Keratinocyte (primary cell): ENCODE measurements at regions not wholly inside any gene's neighbourhood (a gene's known extent, or its start where the extent isn't known, plus 50 kb on each side); places are given as distances from the start of the nearest gene placed in this dataset.

Source experiments
- DNase-seq: peaks from one replicate; pipeline ENCODE4 v3.0.0-alpha.2; 2011; ENCODE audit warnings: low read depth, missing footprints, low spot score
- FAIRE-seq: peaks from 2 replicates; lab custom pipeline; 2011; peaks lifted over from hg19 to GRCh38; lab: Jason Lieb, UNC
- H2AFZ ChIP-seq: 2 replicates; pipeline ENCODE4 v1.6.0; 2012; ENCODE audit warnings: low read length, control low read depth, inconsistent platforms; ENCODE audit not compliant: control insufficient read depth
- H3K27ac ChIP-seq: 2 replicates; pipeline ENCODE4 v1.5.1; 2011; ENCODE audit warnings: low read length; ENCODE audit not compliant: control insufficient read depth, insufficient read depth
- H3K27me3 ChIP-seq: 3 replicates; pipeline ENCODE4 v1.6.0; 2011; ENCODE audit warnings: low read length; ENCODE audit not compliant: control insufficient read depth, insufficient read depth; ENCODE audit errors: extremely low read depth
- H3K36me3 ChIP-seq, 2 experiments: 2 replicates in 1 of 2; 3 replicates in 1 of 2; pipeline ENCODE4 v1.5.1; 2011; ENCODE audit warnings: low read length in 2 of 2, mild to moderate bottlenecking in 1 of 2; ENCODE audit not compliant: control insufficient read depth in 2 of 2, insufficient read depth in 2 of 2; ENCODE audit errors: extremely low read depth in 1 of 2
- H3K4me1 ChIP-seq: 3 replicates; pipeline ENCODE4 v1.5.1; 2011; ENCODE audit warnings: low read length; ENCODE audit not compliant: control insufficient read depth, insufficient read depth; ENCODE audit errors: extremely low read depth
- H3K4me2 ChIP-seq: 3 replicates; pipeline ENCODE4 v1.6.0; 2011; ENCODE audit warnings: low read depth, low read length; ENCODE audit not compliant: control insufficient read depth, insufficient read depth; ENCODE audit errors: extremely low read depth
- H3K4me3 ChIP-seq, 3 experiments: fragments of 200-600 bp in 1 of 3; sonication (generic) in 1 of 3; 2 replicates in 2 of 3; 3 replicates in 1 of 3; pipeline ENCODE4 v1.5.1; 2011 to 2016; ENCODE audit warnings: low read length in 3 of 3, mild to moderate bottlenecking in 3 of 3, control low read depth in 2 of 3, inconsistent platforms in 1 of 3, low read depth in 1 of 3, mixed read lengths in 1 of 3, mixed run types in 1 of 3, moderate library complexity in 1 of 3; ENCODE audit not compliant: control insufficient read depth in 2 of 3, insufficient read depth in 2 of 3; ENCODE audit errors: extremely low read depth in 1 of 3
- H3K79me2 ChIP-seq: 2 replicates; pipeline ENCODE4 v1.6.0; 2012; ENCODE audit warnings: low read length; ENCODE audit not compliant: control insufficient read depth, insufficient read depth
- H3K9ac ChIP-seq: 3 replicates; pipeline ENCODE4 v1.6.0; 2011; ENCODE audit warnings: low read length; ENCODE audit not compliant: control insufficient read depth, insufficient read depth; ENCODE audit errors: extremely low read depth
- H3K9me1 ChIP-seq: 3 replicates; pipeline ENCODE4 v1.6.0; 2011; ENCODE audit warnings: low read length; ENCODE audit not compliant: control insufficient read depth, insufficient read depth; ENCODE audit errors: extremely low read depth
- H3K9me3 ChIP-seq: 2 replicates; pipeline ENCODE4 v1.5.1; 2012; ENCODE audit warnings: low read depth, low read length; ENCODE audit not compliant: control insufficient read depth
- H4K20me1 ChIP-seq: 3 replicates; pipeline ENCODE4 v1.6.0; 2011; ENCODE audit warnings: low read length; ENCODE audit not compliant: control insufficient read depth, insufficient read depth; ENCODE audit errors: extremely low read depth
- EZH2 ChIP-seq: IDR thresholded peaks from one replicate; pipeline ENCODE4 v1.6.1; 2012; ENCODE audit warnings: inconsistent platforms, mild to moderate bottlenecking, low read length, moderate library complexity
- dilution Hi-C: fragments of 300-500 bp; cut with MboI; formaldehyde crosslinking; loops from one replicate; pipeline ENCODE4 v1.7.0; 2020; ENCODE audit warnings: low sequenced_read_pairs; ENCODE audit not compliant: extremely low pct_ligation_motif_present
- TF ChIP-seq, protein P1 (sequence below), 3 experiments: IDR thresholded peaks in 1 of 3; conservative IDR thresholded peaks in 1 of 3; optimal IDR thresholded peaks in 1 of 3; 2 replicates in 2 of 3; 3 replicates in 1 of 3; pipeline versions ENCODE3 to v1.5.1; 2011; ENCODE audit warnings: low read length in 3 of 3, mild to moderate bottlenecking in 3 of 3, moderate library complexity in 2 of 3, control low read depth in 1 of 3, inconsistent platforms in 1 of 3; ENCODE audit not compliant: insufficient read depth in 2 of 3; ENCODE audit errors: extremely low read depth in 1 of 3

DNA sequence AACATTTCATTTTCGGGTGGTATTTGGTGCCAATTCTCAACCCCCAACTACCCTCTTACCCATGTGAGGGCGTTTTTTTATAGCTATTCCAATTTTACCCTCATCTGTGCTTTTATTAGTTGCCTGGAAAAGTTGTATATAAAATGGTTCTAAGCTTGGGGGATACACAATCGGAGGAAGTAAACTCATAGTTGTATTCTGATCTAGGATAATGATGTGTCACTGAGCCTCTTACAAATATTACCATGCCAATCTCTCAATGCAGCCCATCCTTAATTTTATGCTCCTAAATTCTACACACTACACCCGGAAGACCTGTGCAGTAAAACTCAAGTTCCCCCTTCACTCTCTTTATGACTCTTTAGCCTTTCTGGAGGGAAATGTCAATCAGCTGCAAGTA is 1206.5 kb upstream of the FLRT2 start:
- dilution Hi-C loops, result no loop called here
- FAIRE-seq (no peak), DNase-seq (no peak)
- Histone ChIP-seq H3K27me3 (no peaks in the 10 kb centered on the region), H3K4me3 (no peak overlapping the region), H2AFZ (no peak overlapping the region), H3K9me1 (no peaks in the 10 kb centered on the region), H4K20me1 (no peaks in the 10 kb centered on the region), H3K36me3 (no peaks in the 10 kb centered on the region), H3K4me1 (peaks cover 3% of the 10 kb centered on the region), H3K4me2 (no peak overlapping the region), H3K79me2 (no peaks in the 10 kb centered on the region), H3K9me3 (no peaks in the 10 kb centered on the region), H3K27ac (no peak overlapping the region), H3K9ac (no peak overlapping the region)
- TF ChIP-seq EZH2, result no peak
- TF ChIP-seq, protein P1, sequence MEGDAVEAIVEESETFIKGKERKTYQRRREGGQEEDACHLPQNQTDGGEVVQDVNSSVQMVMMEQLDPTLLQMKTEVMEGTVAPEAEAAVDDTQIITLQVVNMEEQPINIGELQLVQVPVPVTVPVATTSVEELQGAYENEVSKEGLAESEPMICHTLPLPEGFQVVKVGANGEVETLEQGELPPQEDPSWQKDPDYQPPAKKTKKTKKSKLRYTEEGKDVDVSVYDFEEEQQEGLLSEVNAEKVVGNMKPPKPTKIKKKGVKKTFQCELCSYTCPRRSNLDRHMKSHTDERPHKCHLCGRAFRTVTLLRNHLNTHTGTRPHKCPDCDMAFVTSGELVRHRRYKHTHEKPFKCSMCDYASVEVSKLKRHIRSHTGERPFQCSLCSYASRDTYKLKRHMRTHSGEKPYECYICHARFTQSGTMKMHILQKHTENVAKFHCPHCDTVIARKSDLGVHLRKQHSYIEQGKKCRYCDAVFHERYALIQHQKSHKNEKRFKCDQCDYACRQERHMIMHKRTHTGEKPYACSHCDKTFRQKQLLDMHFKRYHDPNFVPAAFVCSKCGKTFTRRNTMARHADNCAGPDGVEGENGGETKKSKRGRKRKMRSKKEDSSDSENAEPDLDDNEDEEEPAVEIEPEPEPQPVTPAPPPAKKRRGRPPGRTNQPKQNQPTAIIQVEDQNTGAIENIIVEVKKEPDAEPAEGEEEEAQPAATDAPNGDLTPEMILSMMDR (optimal IDR thresholded peaks at IDR 0.05 in 1 of 3, IDR thresholded peaks at IDR 0.05 in 1 of 3, conservative IDR thresholded peaks at IDR 0.05 in 1 of 3; ENCODE audit: extremely low read depth in 1 of 3, insufficient read depth in 2 of 3, low read length in 3 of 3), result no peak

DNA sequence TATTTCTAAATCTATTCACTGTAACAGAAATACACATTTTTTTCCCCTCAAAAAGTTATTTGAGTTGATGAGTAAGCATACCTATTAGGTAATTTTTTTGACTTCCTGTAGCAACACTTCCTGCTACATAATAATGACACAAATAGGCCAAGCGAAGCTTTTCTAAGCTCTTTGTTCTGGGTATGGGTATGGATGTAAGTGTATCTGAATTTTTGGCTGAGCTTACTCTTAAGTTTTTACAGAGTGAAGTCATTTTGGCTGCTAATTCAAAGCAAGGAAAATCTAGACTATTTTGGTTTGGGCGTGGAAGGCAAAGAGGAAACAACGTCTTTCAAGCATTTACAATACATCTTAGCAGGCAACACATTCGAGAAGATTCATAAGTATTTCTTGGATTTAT is 1206.0 kb upstream of the FLRT2 start:
- H3K79me2 ChIP-seq, result no peaks in the 10 kb centered on the region
- no peak overlapping the region for H3K4me3 ChIP-seq
- no peaks in the 10 kb centered on the region for H3K9me1 ChIP-seq
- peak overlapping the region; percentile 41 for H3K4me2 ChIP-seq
- H3K9me3 ChIP-seq, result no peaks in the 10 kb centered on the region
- TF ChIP-seq, protein P1 (optimal IDR thresholded peaks at IDR 0.05 in 1 of 3, IDR thresholded peaks at IDR 0.05 in 1 of 3, conservative IDR thresholded peaks at IDR 0.05 in 1 of 3; ENCODE audit: extremely low read depth in 1 of 3, insufficient read depth in 2 of 3, low read length in 3 of 3), result no peak
- no peak overlapping the region for H3K27ac ChIP-seq
- peak; percentile 23 for FAIRE-seq
- peak overlapping the region; percentile 85 for H2AFZ ChIP-seq
- no peaks in the 10 kb centered on the region for H3K36me3 ChIP-seq
- H3K27me3 ChIP-seq, result no peaks in the 10 kb centered on the region
- no peak overlapping the region for H3K9ac ChIP-seq
- H3K4me1 ChIP-seq, result peaks cover 3% of the 10 kb centered on the region
- DNase-seq, result no peak
- dilution Hi-C loops, result no loop called here
- H4K20me1 ChIP-seq, result no peaks in the 10 kb centered on the region
